ENCODE measurements at regions not wholly inside any gene's neighbourhood (a gene's known extent, or its start where the extent isn't known, plus 50 kb on each side); places are given as distances from the start of the nearest gene placed in this dataset.

- TF ChIP-seq CTCF (conservative IDR thresholded peaks at IDR 0.05 in 1 of 2, IDR thresholded peaks at IDR 0.05 in 1 of 2; ENCODE audit: low read depth in 1 of 2, low read length in 2 of 2) (no peak), EZH2 (IDR thresholded peaks at IDR 0.05; ENCODE audit: low read length, missing control alignments) (no peak)
Measured at GRCh38 chr22:34986523-34986922, 79.4 kb upstream of the ISX start.
